NCI-H82 treated with DMSO at 0.1 percent for 48 hours (cell line): ENCODE measurements at regions not wholly inside any gene's neighbourhood (a gene's known extent, or its start where the extent isn't known, plus 50 kb on each side); places are given as distances from the start of the nearest gene placed in this dataset.

Experiments used
- DNase-seq: peaks from one replicate; lab custom pipeline; 2025; ENCODE audit not compliant: unreplicated experiment; lab: John Stamatoyannopoulos, UW

- no peak for DNase-seq
Measured at GRCh38 chr6:56771189-56771588, 128.5 kb upstream of the DST start.

- no peak for DNase-seq
Measured at GRCh38 chr6:56770011-56770520, 127.4 kb upstream of the DST start.

DNA sequence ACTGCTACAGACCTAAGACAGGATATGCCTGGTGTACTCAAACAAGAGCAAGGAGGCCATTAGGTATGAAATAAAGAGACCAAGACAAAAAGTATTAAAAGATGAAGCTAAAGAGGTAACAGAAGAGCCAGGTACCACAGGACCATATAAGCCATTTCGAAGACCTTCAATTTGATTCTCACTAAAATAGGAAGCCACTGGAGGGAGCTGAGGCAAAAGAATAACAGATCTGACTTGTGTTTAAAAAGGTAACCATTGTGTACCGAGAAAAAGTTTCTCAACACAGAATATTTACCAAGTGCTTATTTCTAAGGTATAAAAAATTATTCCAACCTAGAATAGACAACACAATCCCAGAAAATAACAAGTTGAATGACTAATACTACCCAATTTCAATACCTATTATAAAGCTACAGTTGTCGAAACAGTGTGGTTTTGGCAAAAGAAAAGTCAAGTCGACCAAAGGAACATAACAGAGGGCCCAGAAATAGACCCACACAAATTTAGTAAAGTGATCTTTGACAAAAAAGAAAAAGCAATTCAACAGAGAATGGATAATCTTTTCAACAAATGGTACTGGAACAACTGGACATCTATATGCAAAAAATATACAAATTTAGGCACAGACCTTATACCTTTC, 125.3 kb upstream of the DST start:
- no peak for DNase-seq

DNA sequence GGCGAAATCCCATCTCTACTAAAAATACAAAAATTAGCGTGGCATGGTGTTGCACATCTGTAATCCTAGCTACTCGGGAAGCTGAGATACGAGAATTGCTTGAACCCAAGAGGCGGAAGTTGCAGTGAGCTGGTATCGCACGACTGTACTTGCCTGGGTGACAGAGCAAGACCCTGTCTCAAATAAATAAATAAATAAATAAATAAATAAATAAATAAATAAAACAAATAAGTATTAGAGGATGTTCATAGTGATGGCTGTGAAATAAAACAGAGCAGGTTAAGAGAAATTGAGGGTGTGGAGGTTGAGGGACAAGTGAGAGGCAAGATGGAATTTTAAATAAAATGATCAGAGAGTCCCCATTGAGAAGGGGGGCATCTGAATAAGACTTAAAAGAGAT, 124.7 kb upstream of the DST start:
- DNase-seq, result no peak

GRCh38 chr6:56766806-56767178, 124.1 kb upstream of the DST start:
- no peak for DNase-seq

GRCh38 chr6:56766139-56766805, 123.6 kb upstream of the DST start:
- no peak for DNase-seq

GRCh38 chr6:56765494-56765893, 122.8 kb upstream of the DST start:
- DNase-seq, result no peak

GRCh38 chr6:56764081-56764566, 121.4 kb upstream of the DST start:
- DNase-seq, result peak; percentile 60

DNA sequence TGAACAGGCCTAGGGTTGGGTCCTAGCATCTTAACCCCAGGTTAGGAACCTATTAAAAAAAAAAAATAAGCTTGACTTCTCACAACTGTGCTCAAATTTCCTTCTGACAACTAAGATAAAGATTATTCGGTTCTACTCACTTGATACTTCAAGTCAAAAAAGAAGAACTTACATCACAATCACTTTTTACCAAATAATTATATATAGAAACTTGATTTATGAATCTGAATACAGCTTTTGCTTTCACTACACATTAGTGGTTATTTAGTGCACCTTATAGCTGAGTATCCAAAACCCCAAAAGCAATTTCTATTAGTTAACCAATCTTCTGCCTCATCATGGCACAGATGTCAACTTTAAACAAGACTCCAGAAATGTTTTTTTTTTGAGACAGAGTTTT, 119.0 kb upstream of the DST start:
- no peak for DNase-seq

DNA sequence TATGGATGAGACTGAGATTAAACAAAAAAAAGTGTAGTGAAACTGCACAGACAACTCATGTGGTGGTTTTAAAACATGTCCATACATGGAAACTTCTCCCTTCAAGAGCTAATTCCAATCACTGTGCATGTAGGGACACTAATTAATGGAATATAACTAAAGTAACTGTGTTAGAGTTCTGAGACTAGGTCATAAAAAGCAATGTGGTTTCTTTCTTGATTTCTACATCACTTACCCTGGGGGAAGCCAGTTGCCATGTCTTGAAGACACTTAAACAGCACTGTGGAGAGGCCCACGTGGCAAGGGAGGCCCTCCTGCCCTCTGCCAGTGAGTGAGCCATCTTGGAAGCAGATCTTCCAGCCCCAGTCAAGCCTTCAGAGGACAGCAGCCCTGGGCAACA, 118.2 kb upstream of the DST start:
- no peak for DNase-seq

DNA sequence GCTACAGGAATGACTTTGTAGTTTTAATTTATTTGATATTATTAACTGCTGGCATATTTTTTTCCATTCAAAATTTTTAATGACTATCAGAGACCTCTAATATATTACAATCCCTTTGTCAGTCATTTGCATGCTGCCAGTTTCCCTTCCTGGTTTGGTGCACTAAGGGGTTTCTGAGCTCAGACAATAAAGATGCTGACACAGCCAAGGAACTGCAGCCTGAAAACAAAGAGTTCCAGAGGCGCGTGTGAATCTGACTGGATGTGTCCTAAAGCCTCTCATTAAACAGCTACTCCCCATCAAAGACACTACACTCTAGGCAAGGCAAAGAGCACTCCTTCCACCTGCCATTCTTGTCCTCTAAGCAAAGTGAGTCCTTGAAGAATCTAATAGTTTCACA, 116.8 kb upstream of the DST start:
- no peak for DNase-seq

GRCh38 chr6:56758553-56758952, 115.9 kb upstream of the DST start:
- DNase-seq, result no peak

DNA sequence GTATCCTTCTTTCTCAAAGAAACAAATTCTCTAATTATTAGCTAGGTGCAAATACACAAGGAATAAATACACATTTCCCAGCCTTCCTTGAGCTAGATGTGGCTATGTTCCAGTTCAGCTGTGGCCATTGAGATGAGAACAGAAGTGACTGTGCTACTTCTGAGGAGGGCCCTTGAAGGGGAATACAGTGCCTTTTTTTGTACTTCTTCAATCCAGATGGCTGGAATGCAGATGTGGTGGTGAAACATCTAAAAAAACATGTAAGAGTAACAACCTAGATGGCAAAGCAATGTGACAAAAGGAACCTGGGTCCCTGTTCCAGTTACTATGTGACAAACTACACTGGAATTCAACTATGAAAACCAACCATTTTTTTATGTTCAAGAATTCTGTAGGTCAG, 115.4 kb upstream of the DST start:
- DNase-seq, result no peak

DNA sequence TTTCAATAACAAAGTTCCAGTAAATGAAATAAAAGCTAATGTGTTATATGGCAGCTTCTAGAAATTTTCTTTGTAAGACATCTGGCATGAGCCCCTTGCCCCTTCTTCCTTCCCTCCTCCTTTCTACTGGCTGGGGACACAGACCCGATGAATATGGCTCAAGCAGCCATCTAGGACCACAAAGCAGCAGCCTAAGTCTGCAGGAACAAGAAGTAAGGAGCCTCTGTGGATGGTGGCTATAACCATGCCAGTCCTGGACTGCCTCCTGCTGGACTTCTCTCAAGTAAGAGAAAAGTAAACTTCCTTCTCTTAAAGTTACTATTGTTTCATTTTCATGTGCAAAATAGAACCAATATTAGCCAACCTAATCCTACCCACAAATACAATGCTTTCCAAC, 114.9 kb upstream of the DST start:
- peak; percentile 53 for DNase-seq

GRCh38 chr6:56756791-56757587, 114.3 kb upstream of the DST start:
- peak; percentile 83 for DNase-seq

DNA sequence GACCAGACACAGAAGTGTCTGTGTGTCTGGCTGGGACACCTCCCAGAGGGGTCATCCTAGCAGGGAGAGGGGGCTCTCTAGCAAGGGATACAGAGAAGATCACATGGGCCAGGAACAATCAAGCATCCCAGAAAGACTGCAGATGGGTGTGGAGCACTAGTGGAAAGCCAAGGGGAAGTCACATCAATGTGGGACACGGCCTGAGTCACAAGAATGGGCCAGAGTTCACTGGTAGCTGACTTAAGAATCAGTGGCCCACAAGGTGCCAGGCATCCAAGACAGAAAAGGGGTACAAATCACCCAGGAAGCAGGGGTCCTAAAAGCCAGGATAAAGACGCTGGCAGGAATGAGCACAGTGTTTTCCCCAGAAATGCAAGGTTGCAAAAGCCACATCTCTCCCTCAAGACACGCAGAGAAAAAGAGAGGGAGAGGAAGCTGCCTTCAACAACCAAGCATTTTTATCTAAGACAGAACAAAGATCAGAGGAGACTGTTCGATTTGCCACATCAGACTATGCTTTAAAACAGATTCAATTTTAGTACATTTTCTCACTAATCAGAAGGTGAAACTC, 113.6 kb upstream of the DST start:
- DNase-seq, result peak; percentile 35

- peak; percentile 82 for DNase-seq
Measured at GRCh38 chr6:56755040-56755439, 112.4 kb upstream of the DST start.

GRCh38 chr6:56753811-56754210, 111.1 kb upstream of the DST start:
- DNase-seq, result no peak

DNA sequence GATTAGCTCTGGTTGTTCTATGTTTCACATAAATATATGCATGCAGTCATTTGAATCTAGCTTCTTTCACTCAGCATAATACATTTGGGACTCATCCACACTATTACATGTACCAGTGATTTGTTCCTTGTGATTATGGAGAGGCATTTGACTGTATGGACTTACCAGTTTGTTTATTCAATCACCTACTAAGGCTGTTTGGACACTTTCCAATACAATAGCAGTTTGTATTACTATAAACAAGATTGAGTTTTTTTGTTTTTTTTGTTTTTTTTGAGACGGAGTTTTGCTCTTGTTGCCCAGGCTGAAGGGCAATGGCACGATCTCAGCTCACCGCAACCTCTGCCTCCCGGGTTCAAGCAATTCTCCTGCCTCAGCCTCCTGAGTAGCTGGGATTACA, 109.8 kb upstream of the DST start:
- no peak for DNase-seq

GRCh38 chr6:56752009-56752408, 109.3 kb upstream of the DST start:
- DNase-seq, result no peak

DNA sequence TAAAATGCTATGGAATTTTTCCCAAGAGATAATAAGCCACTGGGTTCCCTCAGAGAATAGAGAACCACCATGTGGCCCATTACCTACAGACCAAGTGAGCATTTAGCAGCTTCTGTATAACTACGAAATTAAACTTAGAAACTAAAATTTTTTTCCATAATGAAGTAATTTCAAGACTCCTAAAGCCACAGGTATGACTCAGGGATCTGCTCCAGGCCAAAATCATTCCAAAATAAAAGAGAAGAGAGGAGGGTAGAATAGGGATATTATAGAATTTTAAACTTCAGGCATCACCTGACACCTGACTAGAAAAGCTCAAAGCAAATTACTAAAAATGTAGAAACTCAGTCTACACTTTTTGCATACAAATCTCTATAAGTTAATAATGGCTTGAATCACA, 108.9 kb upstream of the DST start:
- DNase-seq, result no peak

GRCh38 chr6:56750686-56751085, 108.0 kb upstream of the DST start:
- DNase-seq, result no peak
